ENCODE measurements at regions not wholly inside any gene's neighbourhood (a gene's known extent, or its start where the extent isn't known, plus 50 kb on each side); places are given as distances from the start of the nearest gene placed in this dataset.

GRCh38 chr20:53657279-53657678 is 63.6 kb upstream of the ZNF217 start:
- TF ChIP-seq, protein P1, sequence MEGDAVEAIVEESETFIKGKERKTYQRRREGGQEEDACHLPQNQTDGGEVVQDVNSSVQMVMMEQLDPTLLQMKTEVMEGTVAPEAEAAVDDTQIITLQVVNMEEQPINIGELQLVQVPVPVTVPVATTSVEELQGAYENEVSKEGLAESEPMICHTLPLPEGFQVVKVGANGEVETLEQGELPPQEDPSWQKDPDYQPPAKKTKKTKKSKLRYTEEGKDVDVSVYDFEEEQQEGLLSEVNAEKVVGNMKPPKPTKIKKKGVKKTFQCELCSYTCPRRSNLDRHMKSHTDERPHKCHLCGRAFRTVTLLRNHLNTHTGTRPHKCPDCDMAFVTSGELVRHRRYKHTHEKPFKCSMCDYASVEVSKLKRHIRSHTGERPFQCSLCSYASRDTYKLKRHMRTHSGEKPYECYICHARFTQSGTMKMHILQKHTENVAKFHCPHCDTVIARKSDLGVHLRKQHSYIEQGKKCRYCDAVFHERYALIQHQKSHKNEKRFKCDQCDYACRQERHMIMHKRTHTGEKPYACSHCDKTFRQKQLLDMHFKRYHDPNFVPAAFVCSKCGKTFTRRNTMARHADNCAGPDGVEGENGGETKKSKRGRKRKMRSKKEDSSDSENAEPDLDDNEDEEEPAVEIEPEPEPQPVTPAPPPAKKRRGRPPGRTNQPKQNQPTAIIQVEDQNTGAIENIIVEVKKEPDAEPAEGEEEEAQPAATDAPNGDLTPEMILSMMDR (IDR thresholded peaks at IDR 0.05), result no peak
- no peak for TF ChIP-seq POLR2A (IDR thresholded peaks at IDR 0.05)

Data from adrenal gland (tissue), 5 donors.